Esophagus (tissue), 2 donors: ENCODE measurements at regions not wholly inside any gene's neighbourhood (a gene's known extent, or its start where the extent isn't known, plus 50 kb on each side); places are given as distances from the start of the nearest gene placed in this dataset.

Experiments used
- H3K27ac ChIP-seq, 2 donors: one replicate each; pipeline ENCODE4 v1.5.1; 2013; ENCODE audit warnings: low read depth in 2 of 2, mild to moderate bottlenecking in 2 of 2, inconsistent platforms in 1 of 2, low read length in 1 of 2, moderate library complexity in 1 of 2
- H3K27me3 ChIP-seq, 2 donors: one replicate each; pipeline ENCODE4 v1.6.1; 2013; ENCODE audit warnings: low read length in 2 of 2, control low read depth in 1 of 2, mild to moderate bottlenecking in 1 of 2; ENCODE audit not compliant: insufficient read depth in 2 of 2, control insufficient read depth in 1 of 2
- H3K36me3 ChIP-seq, 2 donors: one replicate each; pipeline ENCODE4 v1.6.1; 2013; ENCODE audit warnings: low read length in 1 of 2; ENCODE audit not compliant: control insufficient read depth in 2 of 2, insufficient read depth in 2 of 2
- H3K4me1 ChIP-seq, 2 donors: one replicate each; pipeline ENCODE4 v1.6.1; 2013; ENCODE audit warnings: low read length in 1 of 2; ENCODE audit not compliant: control insufficient read depth in 2 of 2, insufficient read depth in 2 of 2
- H3K4me3 ChIP-seq, 2 donors: one replicate each; pipeline ENCODE4 v1.5.1; 2013; ENCODE audit warnings: low read length in 2 of 2, mild to moderate bottlenecking in 2 of 2, low read depth in 1 of 2, moderate library complexity in 1 of 2
- H3K9me3 ChIP-seq, 2 donors: one replicate each; pipeline ENCODE4 v1.6.1; 2013; ENCODE audit warnings: mild to moderate bottlenecking in 2 of 2, low read depth in 1 of 2, low read length in 1 of 2, moderate library complexity in 1 of 2; ENCODE audit not compliant: control insufficient read depth in 2 of 2, insufficient read depth in 1 of 2
- WGBS, 2 donors: extraction: QIAGEN DNeasy Blood & Tissue Kit; methylation state at CpG; one replicate each; pipeline ENCODE4 v1.1.7; 2013; 5-methylcytosine and 5-hydroxymethylcytosine counted together
- donor health status: healthy with polysubstance abuse.
- donor health status: Bipolar disorder and iron deficiency.

GRCh38 chr5:103943230-103943629 lies 380.6 kb upstream of the NUDT12 start:
- Histone ChIP-seq H3K27me3 (no peaks in the 10 kb centered on the region), H3K27ac (no peak overlapping the region), H3K4me3 (no peak overlapping the region), H3K36me3 (no peaks in the 10 kb centered on the region), H3K9me3 (no peaks in the 10 kb centered on the region), H3K4me1 (no peaks in the 10 kb centered on the region)
- 69 to 74% methylated on average over 7 of the region's 7 CpGs for WGBS, 2 donors

- 59 to 65% methylated on average over 6 of the region's 6 CpGs for WGBS, 2 donors
Measured at GRCh38 chr5:103942587-103943186, 380.1 kb upstream of the NUDT12 start.

GRCh38 chr5:103941596-103941995 lies 379.0 kb upstream of the NUDT12 start:
- no peak overlapping the region for H3K4me3 ChIP-seq
- H3K4me1 ChIP-seq = no peaks in the 10 kb centered on the region
- H3K36me3 ChIP-seq = no peaks in the 10 kb centered on the region
- 70 to 82% methylated on average over 4 of the region's 4 CpGs for WGBS, 2 donors
- H3K27me3 ChIP-seq = no peaks in the 10 kb centered on the region
- no peak overlapping the region for H3K27ac ChIP-seq
- no peaks in the 10 kb centered on the region for H3K9me3 ChIP-seq

More at GRCh38 chr5:103942587-103943186, 380.1 kb upstream of the NUDT12 start:
- Histone ChIP-seq H3K27ac (no peak overlapping the region), H3K4me1 (no peaks in the 10 kb centered on the region), H3K9me3 (no peaks in the 10 kb centered on the region), H3K36me3 (no peaks in the 10 kb centered on the region), H3K27me3 (no peaks in the 10 kb centered on the region), H3K4me3 (no peak overlapping the region)

GRCh38 chr5:103938146-103938695 lies 375.6 kb upstream of the NUDT12 start:
- Histone ChIP-seq H3K27ac (no peak overlapping the region), H3K36me3 (no peaks in the 10 kb centered on the region), H3K4me1 (no peaks in the 10 kb centered on the region), H3K27me3 (no peaks in the 10 kb centered on the region), H3K4me3 (no peak overlapping the region), H3K9me3 (no peaks in the 10 kb centered on the region)
- 40 to 46% methylated on average over 5 of the region's 5 CpGs for WGBS, 2 donors

- H3K27me3 ChIP-seq = no peaks in the 10 kb centered on the region
- no peak overlapping the region for H3K27ac ChIP-seq
- no peak overlapping the region for H3K4me3 ChIP-seq
- no peaks in the 10 kb centered on the region for H3K9me3 ChIP-seq
- WGBS, 2 donors = 26 to 37% methylated on average over 2 of the region's 2 CpGs
- H3K4me1 ChIP-seq = no peaks in the 10 kb centered on the region
- no peaks in the 10 kb centered on the region for H3K36me3 ChIP-seq
Measured at GRCh38 chr5:103929338-103930013, 366.9 kb upstream of the NUDT12 start.

GRCh38 chr5:103927739-103928138 lies 365.1 kb upstream of the NUDT12 start:
- Histone ChIP-seq H3K27ac (no peak overlapping the region), H3K9me3 (no peaks in the 10 kb centered on the region), H3K27me3 (no peaks in the 10 kb centered on the region), H3K4me1 (no peaks in the 10 kb centered on the region), H3K36me3 (no peaks in the 10 kb centered on the region), H3K4me3 (no peak overlapping the region)
- WGBS, 2 donors = 85 to 96% methylated on average over 1 of the region's 1 CpG

- H3K27ac ChIP-seq = no peak overlapping the region
- H3K36me3 ChIP-seq = no peaks in the 10 kb centered on the region
- no peaks in the 10 kb centered on the region for H3K9me3 ChIP-seq
- no peaks in the 10 kb centered on the region for H3K27me3 ChIP-seq
- no peaks in the 10 kb centered on the region for H3K4me1 ChIP-seq
- no peak overlapping the region for H3K4me3 ChIP-seq
Measured at GRCh38 chr5:103923616-103924168, 361.1 kb upstream of the NUDT12 start.

GRCh38 chr5:103919506-103919905 lies 356.9 kb upstream of the NUDT12 start:
- no peaks in the 10 kb centered on the region for H3K4me1 ChIP-seq
- no peaks in the 10 kb centered on the region for H3K36me3 ChIP-seq
- H3K9me3 ChIP-seq = no peaks in the 10 kb centered on the region
- H3K27me3 ChIP-seq = no peaks in the 10 kb centered on the region
- H3K4me3 ChIP-seq = no peak overlapping the region
- H3K27ac ChIP-seq = no peak overlapping the region

- Histone ChIP-seq H3K4me3 (no peak overlapping the region), H3K27ac (no peak overlapping the region), H3K9me3 (no peaks in the 10 kb centered on the region), H3K36me3 (no peaks in the 10 kb centered on the region), H3K4me1 (no peaks in the 10 kb centered on the region), H3K27me3 (no peaks in the 10 kb centered on the region)
Measured at GRCh38 chr5:103918668-103919367, 356.2 kb upstream of the NUDT12 start.
